ENCODE measurements at regions not wholly inside any gene's neighbourhood (a gene's known extent, or its start where the extent isn't known, plus 50 kb on each side); places are given as distances from the start of the nearest gene placed in this dataset.
"Not testable (repeated sequence)": the region's sequence is repeated elsewhere in the genome, so short reads cannot be mapped to it uniquely, and the experiment has no call there.

DNA sequence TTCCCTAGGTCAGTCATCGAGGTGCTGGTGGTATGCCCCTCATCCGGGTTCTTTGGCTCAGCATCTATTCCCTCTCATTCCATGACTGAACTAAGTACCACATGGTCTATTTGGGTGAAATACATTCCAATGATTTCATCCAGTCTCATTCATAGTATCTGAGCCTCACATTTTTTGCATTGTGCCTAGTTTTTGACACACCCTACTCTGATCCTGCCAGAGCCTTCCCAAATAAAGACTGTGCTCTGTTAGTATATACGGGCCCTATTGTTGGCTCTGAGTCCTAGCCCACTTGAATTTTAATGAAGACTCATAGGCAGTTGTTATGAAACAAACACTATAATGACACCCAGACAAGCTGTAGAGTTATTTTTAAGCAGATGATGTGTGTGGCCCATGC lies 740.7 kb downstream of the CETN3 start:
- no peaks in the 10 kb centered on the region for H3K9me3 ChIP-seq
- H3K36me3 ChIP-seq (replicated peaks in 1 of 2; ENCODE audit: insufficient read depth in 1 of 2, low read depth in 2 of 2) = no peaks in the 10 kb centered on the region
- H3K4me1 ChIP-seq = no peaks in the 10 kb centered on the region
- no peaks in the 10 kb centered on the region for H3K27me3 ChIP-seq
- H3K4me3 ChIP-seq = no peak overlapping the region
- H3K27ac ChIP-seq = no peak overlapping the region
- ATAC-seq = no peak
- no peak for TF ChIP-seq POLR2A (IDR thresholded peaks at IDR 0.05)
- TF ChIP-seq, protein P1, sequence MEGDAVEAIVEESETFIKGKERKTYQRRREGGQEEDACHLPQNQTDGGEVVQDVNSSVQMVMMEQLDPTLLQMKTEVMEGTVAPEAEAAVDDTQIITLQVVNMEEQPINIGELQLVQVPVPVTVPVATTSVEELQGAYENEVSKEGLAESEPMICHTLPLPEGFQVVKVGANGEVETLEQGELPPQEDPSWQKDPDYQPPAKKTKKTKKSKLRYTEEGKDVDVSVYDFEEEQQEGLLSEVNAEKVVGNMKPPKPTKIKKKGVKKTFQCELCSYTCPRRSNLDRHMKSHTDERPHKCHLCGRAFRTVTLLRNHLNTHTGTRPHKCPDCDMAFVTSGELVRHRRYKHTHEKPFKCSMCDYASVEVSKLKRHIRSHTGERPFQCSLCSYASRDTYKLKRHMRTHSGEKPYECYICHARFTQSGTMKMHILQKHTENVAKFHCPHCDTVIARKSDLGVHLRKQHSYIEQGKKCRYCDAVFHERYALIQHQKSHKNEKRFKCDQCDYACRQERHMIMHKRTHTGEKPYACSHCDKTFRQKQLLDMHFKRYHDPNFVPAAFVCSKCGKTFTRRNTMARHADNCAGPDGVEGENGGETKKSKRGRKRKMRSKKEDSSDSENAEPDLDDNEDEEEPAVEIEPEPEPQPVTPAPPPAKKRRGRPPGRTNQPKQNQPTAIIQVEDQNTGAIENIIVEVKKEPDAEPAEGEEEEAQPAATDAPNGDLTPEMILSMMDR (IDR thresholded peaks at IDR 0.05) = no peak
- WGBS, 2 donors = 71 to 79% methylated on average over 3 of the region's 3 CpGs
- intact Hi-C loops (cut with DNase I) = no loop called here
- no peak for DNase-seq

DNA sequence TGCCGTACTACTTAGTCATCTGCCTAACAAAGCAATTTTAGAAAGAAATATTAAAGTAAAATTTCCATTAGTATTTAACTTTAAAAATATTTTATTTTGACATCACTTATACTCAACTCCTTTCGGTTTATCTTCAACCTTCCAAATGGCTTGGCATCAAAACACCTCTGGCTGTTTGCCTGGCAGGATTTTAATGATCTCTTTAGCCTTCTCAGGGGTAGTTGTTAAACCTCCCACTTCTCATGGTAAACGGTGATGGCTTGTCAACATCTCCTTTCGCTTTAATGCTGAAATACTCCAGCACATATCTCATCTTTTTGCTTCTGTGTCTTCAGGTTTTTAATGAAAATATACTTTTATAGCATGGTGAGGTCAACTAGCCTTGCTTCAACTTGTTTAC lies 747.1 kb downstream of the CETN3 start:
- H3K4me1 ChIP-seq = no peaks in the 10 kb centered on the region
- no peaks in the 10 kb centered on the region for H3K27me3 ChIP-seq
- no peaks in the 10 kb centered on the region for H3K9me3 ChIP-seq
- intact Hi-C loops (cut with DNase I) = no loop called here
- DNase-seq = no peak
- H3K27ac ChIP-seq = no peak overlapping the region
- H3K36me3 ChIP-seq (replicated peaks in 1 of 2; ENCODE audit: insufficient read depth in 1 of 2, low read depth in 2 of 2) = no peaks in the 10 kb centered on the region
- WGBS, 2 donors = 50 to 57% methylated on average over 4 of the region's 4 CpGs
- no peak overlapping the region for H3K4me3 ChIP-seq
- TF ChIP-seq POLR2A (IDR thresholded peaks at IDR 0.05) = no peak
- TF ChIP-seq, protein P1 (IDR thresholded peaks at IDR 0.05) = no peak
- ATAC-seq = no peak

DNA sequence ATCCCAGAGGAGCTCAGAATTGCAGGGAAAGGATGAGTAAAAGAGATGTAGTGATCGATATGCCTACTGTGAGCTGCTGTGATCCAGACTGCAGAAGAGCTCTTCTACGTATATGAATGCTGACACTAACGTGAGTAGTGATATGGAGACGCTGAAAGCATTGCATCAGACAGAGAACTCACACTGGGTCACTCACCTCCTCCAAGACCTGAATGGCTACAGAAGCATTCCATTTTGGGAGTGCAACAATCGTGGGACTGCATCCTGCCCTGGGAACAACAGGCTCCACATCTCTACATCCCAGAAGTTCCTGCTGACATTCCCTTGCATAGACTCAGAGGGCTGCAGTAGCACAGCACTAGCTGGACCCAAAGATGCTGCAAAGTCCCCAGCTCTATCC lies 755.9 kb upstream of the MEF2C start:
- WGBS, 2 donors = 79 to 92% methylated on average over 5 of the region's 5 CpGs
- intact Hi-C loops (cut with DNase I) = no loop called here

DNA sequence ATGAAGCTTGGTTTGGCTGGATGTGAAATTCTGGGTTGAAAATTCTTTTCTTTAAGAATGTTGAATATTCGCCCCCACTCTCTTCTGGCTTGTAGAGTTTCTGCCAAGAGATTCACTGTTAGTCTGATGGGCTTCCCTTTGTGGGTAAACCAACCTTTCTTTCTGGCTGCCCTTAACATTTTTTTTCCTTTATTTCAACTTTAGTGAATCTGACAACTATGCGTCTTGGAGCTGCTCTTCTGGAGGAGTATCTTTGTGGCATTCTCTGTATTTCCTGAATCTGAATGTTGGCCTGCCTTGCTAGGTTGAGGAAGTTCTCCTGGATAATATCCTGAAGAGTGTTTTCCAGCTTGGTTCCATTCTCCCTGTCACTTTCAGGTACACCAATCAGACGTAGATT lies 751.2 kb upstream of the MEF2C start:
- H3K27me3 ChIP-seq; H3K4me1 ChIP-seq; H3K9me3 ChIP-seq; H3K27ac ChIP-seq; H3K36me3 ChIP-seq (replicated peaks in 1 of 2; ENCODE audit: insufficient read depth in 1 of 2, low read depth in 2 of 2); intact Hi-C loops (cut with DNase I); DNase-seq; ATAC-seq; H3K4me3 ChIP-seq: not testable (repeated sequence)
- 75 to 81% methylated on average over 3 of the region's 3 CpGs for WGBS, 2 donors

More for the DNA sequence above, 755.9 kb upstream of the MEF2C start:
- TF ChIP-seq POLR2A (IDR thresholded peaks at IDR 0.05) = no peak
- TF ChIP-seq, protein P1 (IDR thresholded peaks at IDR 0.05) = no peak
- no peak for ATAC-seq
- Histone ChIP-seq H3K4me3 (no peak overlapping the region), H3K27me3 (no peaks in the 10 kb centered on the region), H3K27ac (no peak overlapping the region), H3K4me1 (no peaks in the 10 kb centered on the region), H3K9me3 (peaks cover 0 to 5% (median 0%) of the 10 kb centered on the region in 3 donors), H3K36me3 (replicated peaks in 1 of 2; ENCODE audit: insufficient read depth in 1 of 2, low read depth in 2 of 2) (no peaks in the 10 kb centered on the region)
- DNase-seq = no peak

DNA sequence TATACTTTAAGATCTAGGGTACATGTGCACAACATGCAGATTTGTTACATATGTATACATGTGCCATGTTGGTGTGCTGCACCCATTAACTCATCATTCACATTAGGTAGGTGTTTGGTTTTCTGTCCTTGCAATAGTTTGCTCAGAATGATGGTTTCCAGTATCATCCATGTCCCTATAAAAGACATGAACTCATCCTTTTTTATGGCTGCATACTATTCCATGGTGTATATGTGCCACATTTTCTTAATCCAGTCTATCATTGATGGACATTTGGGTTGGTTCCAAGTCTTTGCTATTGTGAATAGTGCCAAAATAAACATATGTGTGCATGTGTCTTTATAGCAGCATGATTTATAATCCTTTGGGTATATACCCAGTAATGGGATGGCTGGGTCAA lies 747.1 kb upstream of the MEF2C start:
- DNase-seq; H3K27me3 ChIP-seq; H3K36me3 ChIP-seq (replicated peaks in 1 of 2; ENCODE audit: insufficient read depth in 1 of 2, low read depth in 2 of 2); H3K4me3 ChIP-seq; H3K9me3 ChIP-seq; ATAC-seq; intact Hi-C loops (cut with DNase I); H3K27ac ChIP-seq; H3K4me1 ChIP-seq: not testable (repeated sequence)

DNA sequence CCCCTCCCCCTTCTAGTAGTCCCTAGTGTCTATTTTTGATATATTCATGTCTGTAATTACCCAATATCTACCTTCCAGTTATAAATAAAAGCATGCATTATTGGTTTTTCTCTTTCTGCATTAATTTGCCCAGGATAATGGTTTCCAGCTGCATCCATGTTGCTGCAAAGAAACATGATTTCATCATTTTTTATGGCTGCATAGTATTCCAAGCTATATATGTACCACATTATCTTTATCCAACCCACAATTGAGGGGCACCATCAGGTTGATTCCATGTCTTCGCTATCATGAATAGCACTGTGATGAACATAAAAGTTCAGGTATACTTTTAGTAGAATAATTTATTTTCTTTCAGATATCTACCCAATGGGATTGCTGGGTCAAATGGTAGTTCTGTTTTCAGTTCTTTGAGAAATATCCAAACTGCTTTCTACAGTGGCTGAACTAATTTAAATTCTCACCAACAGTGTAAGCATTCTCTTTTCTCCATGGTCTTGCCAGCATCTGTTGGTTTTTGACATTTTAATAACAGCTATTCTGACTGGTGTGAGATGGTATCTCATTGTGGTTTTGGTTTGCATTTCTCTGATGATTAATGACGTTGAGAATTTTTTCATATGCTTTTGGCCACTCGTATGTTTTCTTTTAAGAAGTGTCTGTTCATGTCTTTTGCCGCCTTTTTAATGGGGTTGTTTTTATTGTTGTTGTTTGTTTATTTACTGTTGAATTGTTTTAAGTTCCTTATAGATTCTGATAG lies 746.1 kb upstream of the MEF2C start:
- H3K9me3 ChIP-seq = no peaks in the 10 kb centered on the region
- no peak overlapping the region for H3K4me3 ChIP-seq
- 75 to 78% methylated on average over 4 of the region's 4 CpGs for WGBS, 2 donors
- H3K36me3 ChIP-seq (replicated peaks in 1 of 2; ENCODE audit: insufficient read depth in 1 of 2, low read depth in 2 of 2) = no peaks in the 10 kb centered on the region
- no peaks in the 10 kb centered on the region for H3K4me1 ChIP-seq
- DNase-seq (no peak), ATAC-seq (no peak)
- H3K27ac ChIP-seq = no peak overlapping the region
- H3K27me3 ChIP-seq = no peaks in the 10 kb centered on the region
- intact Hi-C loops (cut with DNase I) = no loop called here
- TF ChIP-seq, protein P1 (IDR thresholded peaks at IDR 0.05) = no peak
- no peak for TF ChIP-seq POLR2A (IDR thresholded peaks at IDR 0.05)
